ENCODE measurements at regions not wholly inside any gene's neighbourhood (a gene's known extent, or its start where the extent isn't known, plus 50 kb on each side); places are given as distances from the start of the nearest gene placed in this dataset.

- TF ChIP-seq POLR2AphosphoS5 (IDR thresholded peaks at IDR 0.05; ENCODE audit: borderline replicate concordance, low read depth, low read length) (no peak), EZH2 (IDR thresholded peaks at IDR 0.05) (no peak), FOXP2 (optimal IDR thresholded peaks at IDR 0.05; ENCODE audit: control extremely low read depth, extremely low read length, insufficient read depth) (no peak)
These were observed 296.1 kb upstream of the PRICKLE1 start for GRCh38 chr12:42885677-42886076.

Measured in SK-N-MC (cell line).